H1 (cell line): ENCODE measurements at regions not wholly inside any gene's neighbourhood (a gene's known extent, or its start where the extent isn't known, plus 50 kb on each side); places are given as distances from the start of the nearest gene placed in this dataset.

Experiments
- CTCF ChIA-PET: fragments of 300-600 bp; sonication (Branson Sonifier 250); formaldehyde crosslinking; loops from one replicate; lab custom pipeline; 2021; ENCODE audit not compliant: partially characterized antibody; lab: Charles Lee
- POLR2A ChIA-PET: fragments of 300-600 bp; sonication (Branson Sonifier 250); formaldehyde crosslinking; loops from one replicate; lab custom pipeline; 2021; ENCODE audit warnings: inconsistent platforms; ENCODE audit not compliant: partially characterized antibody; lab: Charles Lee
- DNase-seq, 2 experiments: peaks; one replicate each; pipeline versions ENCODE4 v3.0.0 to v3.0.0-alpha.2; 2010 to 2022; ENCODE audit warnings: low spot score in 2 of 2, low read depth in 1 of 2, mixed read lengths in 1 of 2
- FAIRE-seq: peaks from 2 replicates; lab custom pipeline; 2011; peaks lifted over from hg19 to GRCh38; lab: Jason Lieb, UNC
- H2AFZ ChIP-seq: 2 replicates; pipeline ENCODE4 v1.8.1; 2012; ENCODE audit warnings: low read length, inconsistent platforms
- H2AK5ac ChIP-seq: 2 replicates; pipeline ENCODE4 v1.6.1; 2013; ENCODE audit warnings: low read depth, low read length
- H2BK120ac ChIP-seq: replicated peaks from 2 replicates; pipeline ENCODE3; 2013; ENCODE audit warnings: low read depth, low read length, inconsistent platforms
- H2BK12ac ChIP-seq: 2 replicates; pipeline ENCODE4 v1.6.1; 2013; ENCODE audit warnings: low read depth, low read length
- H2BK15ac ChIP-seq: 2 replicates; pipeline ENCODE4 v1.6.1; 2013; ENCODE audit warnings: low read length
- H2BK20ac ChIP-seq: 2 replicates; pipeline ENCODE4 v1.6.1; 2013; ENCODE audit warnings: low read length
- H2BK5ac ChIP-seq: 2 replicates; pipeline ENCODE4 v1.6.1; 2013; ENCODE audit warnings: low read depth, low read length
- H3K14ac ChIP-seq: 2 replicates; pipeline ENCODE4 v1.6.1; 2013; ENCODE audit warnings: inconsistent platforms; ENCODE audit not compliant: insufficient read length
- H3K18ac ChIP-seq: 2 replicates; pipeline ENCODE4 v1.6.1; 2013; ENCODE audit warnings: low read length; ENCODE audit errors: extremely low read depth
- H3K23ac ChIP-seq: 2 replicates; pipeline ENCODE4 v1.6.1; 2013; ENCODE audit warnings: inconsistent platforms; ENCODE audit not compliant: insufficient read length
- H3K23me2 ChIP-seq: 2 replicates; pipeline ENCODE4 v1.6.1; 2013; ENCODE audit warnings: low read depth, low read length
- H3K27ac ChIP-seq: 2 replicates; pipeline ENCODE4 v1.6.1; 2011; ENCODE audit warnings: low read depth, low read length, inconsistent platforms
- H3K27me3 ChIP-seq, 4 experiments: replicated peaks in 1 of 4; 1 replicate in 1 of 4; 2 replicates in 3 of 4; pipeline versions ENCODE4 v1.6.1 to v1.8.1; 2011 to 2013; ENCODE audit warnings: low read length in 3 of 4, mild to moderate bottlenecking in 3 of 4, inconsistent platforms in 2 of 4, mixed read lengths in 2 of 4, moderate library complexity in 1 of 4; ENCODE audit not compliant: control insufficient read depth in 3 of 4, insufficient read depth in 3 of 4; ENCODE audit errors: extremely low read depth in 1 of 4
- H3K36me3 ChIP-seq, 4 experiments: 2 replicates each; pipeline versions ENCODE4 v1.6.1 to v1.8.1; 2011 to 2013; ENCODE audit warnings: mild to moderate bottlenecking in 4 of 4, low read length in 3 of 4, moderate library complexity in 2 of 4, control low read depth in 1 of 4, inconsistent platforms in 1 of 4; ENCODE audit not compliant: insufficient read depth in 4 of 4, control insufficient read depth in 2 of 4
- H3K4ac ChIP-seq: replicated peaks from 2 replicates; pipeline ENCODE3; 2013; ENCODE audit warnings: low read length, low read depth, mixed read lengths, inconsistent platforms; ENCODE audit not compliant: insufficient read length
- H3K4me1 ChIP-seq, 4 experiments: replicated peaks in 1 of 4; 1 replicate in 1 of 4; 2 replicates in 3 of 4; pipeline versions ENCODE4 v1.6.1 to v1.8.1; 2011 to 2013; ENCODE audit warnings: low read length in 3 of 4, inconsistent platforms in 2 of 4, mixed read lengths in 1 of 4; ENCODE audit not compliant: insufficient read depth in 4 of 4, control insufficient read depth in 3 of 4
- H3K4me2 ChIP-seq, 2 experiments: 2 replicates each; pipeline versions ENCODE4 v1.6.1 to v1.8.1; 2011 to 2013; ENCODE audit warnings: low read depth in 2 of 2, low read length in 2 of 2, control low read depth in 1 of 2, inconsistent platforms in 1 of 2, mild to moderate bottlenecking in 1 of 2; ENCODE audit not compliant: insufficient read depth in 1 of 2
- H3K4me3 ChIP-seq, 4 experiments: fragments of 200-600, 300-600 bp in 1 of 4; sonication (generic), shearing (Covaris generic), sonication (Bioruptor Twin) in 1 of 4; 2 replicates each; pipeline versions ENCODE4 v1.5.1 to v1.8.1; 2011 to 2016; ENCODE audit warnings: low read length in 4 of 4, low read depth in 3 of 4, control low read depth in 2 of 4, inconsistent platforms in 2 of 4, mild to moderate bottlenecking in 2 of 4, mixed read lengths in 1 of 4, moderate library complexity in 1 of 4; ENCODE audit not compliant: insufficient read depth in 2 of 4; ENCODE audit errors: extremely low read depth in 1 of 4
- H3K56ac ChIP-seq: replicated peaks from 2 replicates; pipeline ENCODE3; 2013; ENCODE audit warnings: low read depth, mild to moderate bottlenecking, mixed read lengths, low read length, inconsistent platforms; ENCODE audit not compliant: insufficient read length
- H3K79me1 ChIP-seq: 2 replicates; pipeline ENCODE4 v1.6.1; 2013; ENCODE audit warnings: low read depth, low read length, control low read depth
- H3K79me2 ChIP-seq, 2 experiments: 2 replicates each; pipeline versions ENCODE4 v1.6.1 to v1.8.1; 2012 to 2013; ENCODE audit warnings: low read length in 2 of 2, mild to moderate bottlenecking in 2 of 2, inconsistent platforms in 1 of 2; ENCODE audit not compliant: insufficient read depth in 2 of 2, control insufficient read depth in 1 of 2
- H3K9ac ChIP-seq, 4 experiments: replicated peaks in 1 of 4; 1 replicate in 1 of 4; 2 replicates in 3 of 4; pipeline versions ENCODE4 v1.6.1 to v1.8.1; 2011 to 2013; ENCODE audit warnings: low read depth in 3 of 4, low read length in 3 of 4, control low read depth in 2 of 4, mild to moderate bottlenecking in 2 of 4, moderate library complexity in 2 of 4, inconsistent platforms in 1 of 4; ENCODE audit errors: extremely low read depth in 1 of 4
- H3K9me3 ChIP-seq, 2 experiments: 2 replicates each; pipeline versions ENCODE4 v1.6.1 to v1.8.1; 2012 to 2013; ENCODE audit warnings: mild to moderate bottlenecking in 2 of 2, moderate library complexity in 2 of 2, control low read depth in 1 of 2, inconsistent platforms in 1 of 2, low read depth in 1 of 2, low read length in 1 of 2, mixed read lengths in 1 of 2; ENCODE audit not compliant: insufficient read depth in 2 of 2
- H4K20me1 ChIP-seq, 2 experiments: replicated peaks in 1 of 2; 2 replicates each; pipeline versions ENCODE3 to v1.8.1; 2011 to 2013; ENCODE audit warnings: inconsistent platforms in 2 of 2, low read length in 2 of 2, mild to moderate bottlenecking in 1 of 2; ENCODE audit not compliant: insufficient read depth in 2 of 2, control insufficient read depth in 1 of 2
- H4K5ac ChIP-seq: 2 replicates; pipeline ENCODE4 v1.6.1; 2013; ENCODE audit warnings: low read length, low read depth, mixed read lengths, inconsistent platforms; ENCODE audit not compliant: insufficient read length
- H4K8ac ChIP-seq: 2 replicates; pipeline ENCODE4 v1.8.0; 2013; ENCODE audit warnings: mild to moderate bottlenecking, moderate library complexity, low read length, inconsistent platforms; ENCODE audit not compliant: insufficient read depth; ENCODE audit errors: extremely low read depth
- H4K91ac ChIP-seq: replicated peaks from 2 replicates; pipeline ENCODE3; 2013; ENCODE audit warnings: low read length, mixed read lengths, inconsistent platforms; ENCODE audit not compliant: insufficient read length
- EGR1 ChIP-seq: IDR thresholded peaks from 2 replicates; pipeline ENCODE4 v1.6.1; 2011; ENCODE audit warnings: low read depth, low read length, borderline replicate concordance
- RFX5 ChIP-seq: IDR thresholded peaks from 2 replicates; pipeline ENCODE4 v1.6.1; 2011; ENCODE audit warnings: low read depth, low read length, improper control_type of control experiment, borderline replicate concordance
- SIRT6 ChIP-seq: IDR thresholded peaks from one replicate; pipeline ENCODE4 v1.7.1; 2012; ENCODE audit warnings: low read length, inconsistent platforms
- SIX5 ChIP-seq: IDR thresholded peaks from 2 replicates; pipeline ENCODE4 v1.6.1; 2011; ENCODE audit warnings: mild to moderate bottlenecking, low read depth, low read length
- SP1 ChIP-seq: IDR thresholded peaks from 2 replicates; pipeline ENCODE4 v1.6.1; 2011; ENCODE audit warnings: low read depth, low read length
- WGBS, 2 experiments: shearing (Covaris generic) in 1 of 2; methylation state at CpG; one replicate each; pipeline versions ENCODE4 v1.1.6 to v1.1.7; 2013 to 2015; ENCODE audit warnings: low lambda C conversion rate in 2 of 2, mixed read lengths in 2 of 2, inconsistent platforms in 1 of 2, low coverage in 1 of 2, missing lambda C conversion rate in 1 of 2; ENCODE audit not compliant: insufficient replicate concordance in 2 of 2, insufficient coverage in 1 of 2, insufficient read length in 1 of 2; ENCODE audit errors: extremely low coverage in 1 of 2, missing lambda C conversion rate in 1 of 2; 5-methylcytosine and 5-hydroxymethylcytosine counted together

DNA sequence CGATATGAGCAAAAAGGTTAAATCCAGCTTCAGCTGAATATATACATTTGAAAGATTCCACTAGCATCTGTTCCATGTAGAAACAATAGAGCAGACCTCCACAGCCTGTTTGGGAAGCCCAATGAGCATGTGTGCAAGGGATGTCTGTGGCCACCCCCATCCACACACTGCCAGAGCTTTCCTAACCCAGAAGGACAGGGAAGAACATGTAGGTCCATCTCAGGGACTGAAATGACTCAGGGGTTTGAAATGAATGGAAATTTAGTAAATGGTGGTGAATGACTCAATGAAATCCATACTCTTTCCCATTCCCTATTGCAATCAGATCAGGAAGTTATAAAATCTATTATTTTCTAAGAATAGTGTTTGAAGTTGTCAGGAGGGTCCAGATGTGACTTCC, 397.2 kb downstream of the DUSP10 start (continued):
- no peak for TF ChIP-seq SP1

DNA sequence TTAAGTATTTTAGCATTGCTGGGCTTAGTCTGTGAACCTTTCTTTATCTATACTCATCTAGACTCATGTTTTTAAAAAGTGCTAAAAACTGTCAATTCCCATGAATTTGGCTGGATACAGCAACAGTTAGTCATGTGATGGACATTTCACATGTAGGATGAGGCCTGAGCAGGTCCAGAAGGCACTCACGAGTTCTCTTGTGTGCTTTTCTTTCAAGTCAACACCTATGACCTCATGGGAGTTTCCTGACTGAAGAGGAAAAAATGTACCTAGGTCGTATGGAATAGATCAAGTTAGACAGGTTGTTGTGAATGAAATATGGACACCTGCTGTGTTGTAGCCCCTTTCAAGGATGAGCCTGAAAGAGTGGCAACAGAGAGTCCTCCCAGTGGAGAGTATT, 394.2 kb downstream of the DUSP10 start:
- no peak overlapping the region for H4K5ac ChIP-seq
- CTCF ChIA-PET = no interaction called here

More for the DNA sequence above, 394.2 kb downstream of the DUSP10 start:
- Histone ChIP-seq H3K4me1 (no peaks in the 10 kb centered on the region), H3K27me3 (no peaks in the 10 kb centered on the region), H3K9ac (no peak overlapping the region), H3K36me3 (no peaks in the 10 kb centered on the region), H3K14ac (no peak overlapping the region), H3K79me2 (no peaks in the 10 kb centered on the region), H2BK20ac (no peak overlapping the region), H2BK15ac (no peak overlapping the region), H3K4me3 (no peak overlapping the region), H3K4ac (no peak overlapping the region), H3K23ac (no peak overlapping the region), H2AFZ (no peak overlapping the region), H3K9me3 (no peaks in the 10 kb centered on the region), H3K56ac (no peak overlapping the region), H3K18ac (no peak overlapping the region), H2AK5ac (no peak overlapping the region), H4K8ac (no peak overlapping the region), H3K4me2 (no peak overlapping the region), H2BK5ac (no peak overlapping the region), H3K23me2 (no peaks in the 10 kb centered on the region), H3K79me1 (no peaks in the 10 kb centered on the region), H4K91ac (no peak overlapping the region), H2BK120ac (no peak overlapping the region), H3K27ac (no peak overlapping the region), H2BK12ac (no peak overlapping the region), H4K20me1 (no peaks in the 10 kb centered on the region)
- WGBS, 2 experiments = 91% methylated on average over 2 of the region's 2 CpGs; no CpG with 5 or more reads in 1 of the 2 experiments
- POLR2A ChIA-PET = no interaction called here
- DNase-seq (no peak), FAIRE-seq (no peak)
- TF ChIP-seq SIRT6 (no peak), EGR1 (no peak), RFX5 (no peak), SIX5 (no peak)
